HEK293 (cell line): ENCODE measurements at regions not wholly inside any gene's neighbourhood (a gene's known extent, or its start where the extent isn't known, plus 50 kb on each side); places are given as distances from the start of the nearest gene placed in this dataset.
"Not testable (repeated sequence)": the region's sequence is repeated elsewhere in the genome, so short reads cannot be mapped to it uniquely, and the experiment has no call there.

Experiments used
- CTCF ChIA-PET: fragments of 350-600 bp; formaldehyde crosslinking; extraction: SDS; loops from one replicate; lab custom pipeline; 2021; ENCODE audit warnings: antibody characterized with exemption; lab: Yijun Ruan, JAX
- POLR2A ChIA-PET: fragments of 300-600 bp; formaldehyde crosslinking; extraction: SDS; loops from one replicate; lab custom pipeline; 2020; ENCODE audit warnings: antibody characterized with exemption, inconsistent platforms; lab: Yijun Ruan, JAX
- H3K27ac ChIP-seq: fragments of 200-500 bp; sonication (Bioruptor generic); 2 replicates; pipeline ENCODE4 v1.5.1; 2014; ENCODE audit warnings: low read depth, low read length, control low read depth, inconsistent platforms; ENCODE audit errors: extremely low read depth
- H3K36me3 ChIP-seq, 2 experiments: fragments of 200-500 bp in 1 of 2; sonication (Bioruptor generic) in 1 of 2; 1 replicate in 1 of 2; 2 replicates in 1 of 2; pipeline ENCODE4 v1.5.1; 2014 to 2017; ENCODE audit warnings: inconsistent platforms in 2 of 2, low read length in 2 of 2; ENCODE audit not compliant: control insufficient read depth in 2 of 2, insufficient read depth in 1 of 2
- H3K4me1 ChIP-seq: fragments of 200-500 bp; sonication (Bioruptor generic); 2 replicates; pipeline ENCODE4 v1.5.1; 2014; ENCODE audit warnings: mild to moderate bottlenecking, low read length, inconsistent platforms; ENCODE audit not compliant: control insufficient read depth, insufficient read depth
- H3K4me3 ChIP-seq: 2 replicates; pipeline ENCODE4 v1.5.1; 2011; ENCODE audit warnings: low read depth, mild to moderate bottlenecking, control low read depth, low read length, moderate library complexity
- H3K9me3 ChIP-seq: fragments of 200-500 bp; sonication (Bioruptor generic); 2 replicates; pipeline ENCODE4 v1.5.1; 2014; ENCODE audit warnings: low read depth, low read length, inconsistent platforms; ENCODE audit not compliant: control insufficient read depth, insufficient read depth
- BCL6B ChIP-seq: fragments of 450-650 bp; formaldehyde crosslinking; IDR thresholded peaks from 2 replicates; pipeline ENCODE4 v1.5.1; 2017; ENCODE audit warnings: missing biosample characterization, missing genetic modification characterization
- GLI2 ChIP-seq: fragments of 450-650 bp; formaldehyde crosslinking; IDR thresholded peaks from 2 replicates; pipeline ENCODE4; 2017; ENCODE audit warnings: missing biosample characterization, missing genetic modification characterization, low read depth, borderline replicate concordance
- INSM2 ChIP-seq: fragments of 450-650 bp; formaldehyde crosslinking; IDR thresholded peaks from 2 replicates; pipeline ENCODE4 v1.5.1; 2016; ENCODE audit warnings: missing biosample characterization, missing genetic modification characterization
- KLF10 ChIP-seq: fragments of 450-650 bp; IDR thresholded peaks from 2 replicates; pipeline ENCODE4 v1.5.1; 2018; ENCODE audit warnings: missing biosample characterization, mild to moderate bottlenecking, missing genetic modification characterization
- MZF1 ChIP-seq: fragments of 450-650 bp; formaldehyde crosslinking; IDR thresholded peaks from 2 replicates; pipeline ENCODE4 v1.5.1; 2017; ENCODE audit warnings: missing biosample characterization, missing genetic modification characterization, borderline replicate concordance
- PBX3 ChIP-seq: sonication (generic); formaldehyde crosslinking; IDR thresholded peaks from 2 replicates; pipeline ENCODE4 v1.8.1; 2022; ENCODE audit warnings: mild to moderate bottlenecking, moderate library complexity, missing genetic modification reagents
- SCRT1 ChIP-seq: fragments of 450-650 bp; formaldehyde crosslinking; IDR thresholded peaks from 2 replicates; pipeline ENCODE4 v1.5.1; 2016; ENCODE audit warnings: missing biosample characterization, missing genetic modification characterization, borderline replicate concordance
- SCRT2 ChIP-seq: fragments of 450-650 bp; formaldehyde crosslinking; IDR thresholded peaks from 2 replicates; pipeline ENCODE4 v1.5.1; 2016; ENCODE audit warnings: missing biosample characterization, missing genetic modification characterization
- SETDB1 ChIP-seq: IDR thresholded peaks from one replicate; pipeline ENCODE4 v1.6.1; 2017; ENCODE audit warnings: mild to moderate bottlenecking, low read length, moderate library complexity, mixed read lengths; ENCODE audit not compliant: insufficient read length
- SP3 ChIP-seq: fragments of 450-650 bp; formaldehyde crosslinking; IDR thresholded peaks from 2 replicates; pipeline ENCODE4 v1.5.1; 2016; ENCODE audit warnings: missing biosample characterization, missing genetic modification characterization
- ZBTB7A ChIP-seq: fragments of 450-650 bp; formaldehyde crosslinking; IDR thresholded peaks from 2 replicates; pipeline ENCODE4 v1.5.1; 2016; ENCODE audit warnings: low read depth, missing biosample characterization, missing genetic modification characterization
- ZEB2 ChIP-seq: fragments of 450-650 bp; formaldehyde crosslinking; IDR thresholded peaks from 2 replicates; pipeline ENCODE4 v1.5.1; 2016; ENCODE audit warnings: missing biosample characterization, missing genetic modification characterization
- ZNF248 ChIP-seq: fragments of 450-650 bp; formaldehyde crosslinking; IDR thresholded peaks from 2 replicates; pipeline ENCODE4 v1.5.1; 2017; ENCODE audit warnings: missing biosample characterization, missing genetic modification characterization
- ZNF292 ChIP-seq: fragments of 450-650 bp; formaldehyde crosslinking; IDR thresholded peaks from 2 replicates; pipeline ENCODE4 v1.5.1; 2016; ENCODE audit warnings: low read depth, missing biosample characterization, missing genetic modification characterization, borderline replicate concordance
- ZNF423 ChIP-seq: fragments of 450-650 bp; formaldehyde crosslinking; IDR thresholded peaks from 2 replicates; pipeline ENCODE4 v1.5.1; 2016; ENCODE audit warnings: missing biosample characterization, missing genetic modification characterization
- ZNF658 ChIP-seq: fragments of 450-650 bp; formaldehyde crosslinking; IDR thresholded peaks from 2 replicates; pipeline ENCODE4; 2016; ENCODE audit warnings: missing biosample characterization, missing genetic modification characterization
- ZSCAN23 ChIP-seq: fragments of 450-650 bp; formaldehyde crosslinking; IDR thresholded peaks from 2 replicates; pipeline ENCODE4 v1.5.1; 2016; ENCODE audit warnings: missing biosample characterization, missing genetic modification characterization
- TF ChIP-seq, protein P1 (sequence below): fragments of 450-650 bp; formaldehyde crosslinking; IDR thresholded peaks from 2 replicates; pipeline ENCODE4 v1.5.1; 2016; ENCODE audit warnings: missing biosample characterization, missing genetic modification characterization
- TF ChIP-seq, protein P2 (sequence below): fragments of 450-650 bp; formaldehyde crosslinking; IDR thresholded peaks from 2 replicates; pipeline ENCODE4 v1.5.1; 2016; ENCODE audit warnings: missing biosample characterization, missing genetic modification characterization, low read depth

- H3K9me3 ChIP-seq, H3K4me1 ChIP-seq, H3K27ac ChIP-seq, CTCF ChIA-PET, POLR2A ChIA-PET, H3K4me3 ChIP-seq, H3K36me3 ChIP-seq: not testable (repeated sequence)
- TF ChIP-seq SCRT2 (tag by site-specific recombination) (peak; percentile 82), SCRT1 (tag by site-specific recombination) (peak; percentile 50; the same call in 1 of the 2 replicates)
These were observed 216.6 kb downstream of the USP46 start for GRCh38 chr4:52442524-52442923.

- Histone ChIP-seq H3K36me3 (no peaks in the 10 kb centered on the region), H3K27ac (no peak overlapping the region), H3K4me1 (no peaks in the 10 kb centered on the region), H3K9me3 (no peaks in the 10 kb centered on the region), H3K4me3 (no peak overlapping the region)
- TF ChIP-seq ZNF292 (no peak), INSM2 (no peak), ZNF248 (no peak), ZNF423 (tag by site-specific recombination) (no peak), ZEB2 (no peak), ZNF658 (tag by site-specific recombination) (no peak), SP3 (tag by site-specific recombination) (no peak), KLF10 (tag by site-specific recombination) (no peak), ZBTB7A (no peak), MZF1 (no peak), ZSCAN23 (tag by site-specific recombination) (no peak), BCL6B (tag by site-specific recombination) (no peak), GLI2 (tag by site-specific recombination) (no peak), SETDB1 (no peak), PBX3 (no peak)
- TF ChIP-seq, protein P1, sequence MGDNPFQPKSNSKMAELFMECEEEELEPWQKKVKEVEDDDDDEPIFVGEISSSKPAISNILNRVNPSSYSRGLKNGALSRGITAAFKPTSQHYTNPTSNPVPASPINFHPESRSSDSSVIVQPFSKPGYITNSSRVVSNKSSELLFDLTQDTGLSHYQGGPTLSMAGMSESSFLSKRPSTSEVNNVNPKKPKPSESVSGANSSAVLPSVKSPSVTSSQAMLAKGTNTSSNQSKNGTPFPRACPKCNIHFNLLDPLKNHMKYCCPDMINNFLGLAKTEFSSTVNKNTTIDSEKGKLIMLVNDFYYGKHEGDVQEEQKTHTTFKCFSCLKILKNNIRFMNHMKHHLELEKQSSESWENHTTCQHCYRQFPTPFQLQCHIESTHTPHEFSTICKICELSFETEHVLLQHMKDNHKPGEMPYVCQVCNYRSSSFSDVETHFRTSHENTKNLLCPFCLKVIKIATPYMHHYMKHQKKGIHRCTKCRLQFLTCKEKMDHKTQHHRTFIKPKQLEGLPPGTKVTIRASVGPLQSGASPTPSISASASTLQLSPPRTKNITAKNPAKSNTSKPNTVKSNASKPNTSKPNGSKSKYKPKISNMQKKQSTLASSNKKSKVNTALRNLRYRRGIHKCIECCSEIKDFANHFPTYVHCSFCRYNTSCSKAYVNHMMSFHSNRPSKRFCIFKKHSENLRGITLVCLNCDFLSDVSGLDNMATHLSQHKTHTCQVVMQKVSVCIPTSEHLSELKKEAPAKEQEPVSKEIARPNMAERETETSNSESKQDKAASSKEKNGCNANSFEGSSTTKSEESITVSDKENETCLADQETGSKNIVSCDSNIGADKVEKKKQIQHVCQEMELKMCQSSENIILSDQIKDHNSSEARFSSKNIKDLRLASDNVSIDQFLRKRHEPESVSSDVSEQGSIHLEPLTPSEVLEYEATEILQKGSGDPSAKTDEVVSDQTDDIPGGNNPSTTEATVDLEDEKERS (tag by site-specific recombination) = no peak
- TF ChIP-seq, protein P2, sequence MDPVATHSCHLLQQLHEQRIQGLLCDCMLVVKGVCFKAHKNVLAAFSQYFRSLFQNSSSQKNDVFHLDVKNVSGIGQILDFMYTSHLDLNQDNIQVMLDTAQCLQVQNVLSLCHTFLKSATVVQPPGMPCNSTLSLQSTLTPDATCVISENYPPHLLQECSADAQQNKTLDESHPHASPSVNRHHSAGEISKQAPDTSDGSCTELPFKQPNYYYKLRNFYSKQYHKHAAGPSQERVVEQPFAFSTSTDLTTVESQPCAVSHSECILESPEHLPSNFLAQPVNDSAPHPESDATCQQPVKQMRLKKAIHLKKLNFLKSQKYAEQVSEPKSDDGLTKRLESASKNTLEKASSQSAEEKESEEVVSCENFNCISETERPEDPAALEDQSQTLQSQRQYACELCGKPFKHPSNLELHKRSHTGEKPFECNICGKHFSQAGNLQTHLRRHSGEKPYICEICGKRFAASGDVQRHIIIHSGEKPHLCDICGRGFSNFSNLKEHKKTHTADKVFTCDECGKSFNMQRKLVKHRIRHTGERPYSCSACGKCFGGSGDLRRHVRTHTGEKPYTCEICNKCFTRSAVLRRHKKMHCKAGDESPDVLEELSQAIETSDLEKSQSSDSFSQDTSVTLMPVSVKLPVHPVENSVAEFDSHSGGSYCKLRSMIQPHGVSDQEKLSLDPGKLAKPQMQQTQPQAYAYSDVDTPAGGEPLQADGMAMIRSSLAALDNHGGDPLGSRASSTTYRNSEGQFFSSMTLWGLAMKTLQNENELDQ (tag by site-specific recombination) = no peak
- POLR2A ChIA-PET = no interaction called here
- CTCF ChIA-PET = no interaction called here
These were observed 186.7 kb downstream of the USP46 start for GRCh38 chr4:52472444-52472843.
